HEK293T (cell line): ENCODE measurements at regions not wholly inside any gene's neighbourhood (a gene's known extent, or its start where the extent isn't known, plus 50 kb on each side); places are given as distances from the start of the nearest gene placed in this dataset.

Source experiments
- ARNT ChIP-seq: fragments of 450-650 bp; IDR thresholded peaks from 2 replicates; pipeline ENCODE4 v1.6.1; 2017; ENCODE audit warnings: mild to moderate bottlenecking
- CTBP1 ChIP-seq: fragments of 450-650 bp; IDR thresholded peaks from 2 replicates; pipeline ENCODE4 v1.6.1; 2016; ENCODE audit warnings: borderline replicate concordance
- FOXK2 ChIP-seq: fragments of 450-650 bp; IDR thresholded peaks from 2 replicates; pipeline ENCODE4 v1.6.1; 2016; ENCODE audit warnings: mild to moderate bottlenecking
- FOXM1 ChIP-seq: fragments of 450-650 bp; IDR thresholded peaks from 2 replicates; pipeline ENCODE4 v1.6.1; 2017; ENCODE audit warnings: mild to moderate bottlenecking, borderline replicate concordance
- NFRKB ChIP-seq: fragments of 450-650 bp; IDR thresholded peaks from 2 replicates; pipeline ENCODE4 v1.6.1; 2016; ENCODE audit warnings: mild to moderate bottlenecking, moderate library complexity
- SP1 ChIP-seq: fragments of 450-650 bp; IDR thresholded peaks from 2 replicates; pipeline ENCODE4 v1.6.1; 2017
- TARDBP ChIP-seq: fragments of 450-650 bp; IDR thresholded peaks from 2 replicates; pipeline ENCODE4 v1.6.1; 2016

DNA sequence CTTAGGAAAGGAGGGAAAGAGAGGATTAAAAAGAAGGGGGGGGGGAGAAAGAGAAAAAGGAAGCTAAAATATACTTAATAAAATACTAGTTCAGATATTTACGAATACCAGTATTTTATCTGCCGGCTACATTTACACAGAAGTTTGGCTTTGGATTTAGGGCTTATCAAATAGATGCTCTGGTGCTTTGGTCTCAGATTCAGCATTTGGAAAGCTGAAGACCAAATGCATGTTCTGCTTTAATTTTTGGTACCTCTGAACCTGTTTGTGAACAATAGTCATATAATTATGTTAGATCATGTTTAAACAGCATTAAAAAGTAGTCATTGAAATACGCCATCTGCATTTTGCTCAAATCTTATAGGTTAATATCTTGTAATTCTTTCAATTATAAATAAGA, 786.0 kb upstream of the CITED2 start:
- TF ChIP-seq FOXM1, result no peak
- TF ChIP-seq ARNT, result no peak
- TF ChIP-seq FOXK2, result no peak
- TF ChIP-seq NFRKB, result no peak
- TF ChIP-seq CTBP1, result no peak
- no peak for TF ChIP-seq SP1
- TF ChIP-seq TARDBP, result no peak
